Stomach (tissue), 8 donors: ENCODE measurements at regions not wholly inside any gene's neighbourhood (a gene's known extent, or its start where the extent isn't known, plus 50 kb on each side); places are given as distances from the start of the nearest gene placed in this dataset.
A peak's percentile ranks its signal among the peaks of the same experiment; 100 is the strongest.
"Not testable (repeated sequence)": the region's sequence is repeated elsewhere in the genome, so short reads cannot be mapped to it uniquely, and the experiment has no call there.

Source experiments
- DNase-seq, 2 donors: peaks; one replicate each; pipeline versions ENCODE4 v3.0.0 to v3.0.0-alpha.2; 2013 to 2019
- H3K27ac ChIP-seq, 5 donors: fragments of 200-600 bp in 4 of 5; sonication (generic) in 4 of 5; one replicate each; pipeline ENCODE4 v1.5.1; 2013 to 2019; ENCODE audit warnings: mild to moderate bottlenecking in 1 of 5, moderate library complexity in 1 of 5
- H3K27me3 ChIP-seq, 3 donors: fragments of 200-600 bp; sonication (generic); one replicate each; pipeline ENCODE4 v1.5.1; 2017 to 2019; ENCODE audit warnings: mixed run types in 1 of 3
- H3K36me3 ChIP-seq, 4 donors: fragments of 200-600 bp; sonication (generic); 1 replicate in 3 of 4; 2 replicates in 1 of 4; pipeline ENCODE4 v1.5.1; 2016 to 2019
- H3K4me1 ChIP-seq, 4 donors: fragments of 200-600 bp; sonication (generic); one replicate each; pipeline ENCODE4 v1.5.1; 2016 to 2019
- H3K4me3 ChIP-seq, 4 donors: fragments of 200-600 bp; sonication (generic) in 3 of 4; one replicate each; pipeline ENCODE4 v1.5.1; 2016 to 2019; ENCODE audit warnings: mild to moderate bottlenecking in 1 of 4
- H3K9me3 ChIP-seq, 4 donors: fragments of 200-600 bp; sonication (generic); one replicate each; pipeline ENCODE4 v1.5.1; 2016 to 2019
- EP300 ChIP-seq: sonication (generic); formaldehyde crosslinking; IDR thresholded peaks from one replicate; pipeline ENCODE4 v1.6.1; 2017; ENCODE audit warnings: antibody characterized with exemption
- POLR2A ChIP-seq, 4 donors: fragments of 450-650 bp; IDR thresholded peaks; one replicate each; pipeline ENCODE4 v1.6.1; 2016; ENCODE audit warnings: antibody characterized with exemption in 4 of 4, control low read depth in 2 of 4, mild to moderate bottlenecking in 1 of 4, moderate library complexity in 1 of 4
- POLR2AphosphoS5 ChIP-seq, 3 donors: sonication (generic); formaldehyde crosslinking; IDR thresholded peaks; one replicate each; pipeline ENCODE4 v1.6.1; 2016; ENCODE audit warnings: antibody characterized with exemption in 3 of 3
- WGBS, 5 donors: extraction: QIAGEN DNeasy Blood & Tissue Kit in 3 of 5; methylation state at CpG; one replicate each; pipeline versions ENCODE4 v1.1.5 to v1.1.7; 2013 to 2018; 5-methylcytosine and 5-hydroxymethylcytosine counted together
- intact Hi-C: fragments of 100-400 bp; cut with DNase I; formaldehyde crosslinking; loops from one replicate; pipeline ENCODE4 v1.15.1; 2023; ENCODE audit warnings: low total_unique reads
- TF ChIP-seq, protein P1 (sequence below), 7 experiments: fragments of 450-650 bp in 4 of 7; fragments of 200-600 bp in 3 of 7; sonication (generic) in 3 of 7; IDR thresholded peaks; one replicate each; pipeline ENCODE4 v1.5.1; 2016 to 2019; ENCODE audit warnings: antibody characterized with exemption in 7 of 7, control low read depth in 2 of 7, mild to moderate bottlenecking in 1 of 7
- donor health status: healthy with polysubstance abuse.
- donor health status: Bipolar disorder and iron deficiency.
- donor health status: healthy.

DNA sequence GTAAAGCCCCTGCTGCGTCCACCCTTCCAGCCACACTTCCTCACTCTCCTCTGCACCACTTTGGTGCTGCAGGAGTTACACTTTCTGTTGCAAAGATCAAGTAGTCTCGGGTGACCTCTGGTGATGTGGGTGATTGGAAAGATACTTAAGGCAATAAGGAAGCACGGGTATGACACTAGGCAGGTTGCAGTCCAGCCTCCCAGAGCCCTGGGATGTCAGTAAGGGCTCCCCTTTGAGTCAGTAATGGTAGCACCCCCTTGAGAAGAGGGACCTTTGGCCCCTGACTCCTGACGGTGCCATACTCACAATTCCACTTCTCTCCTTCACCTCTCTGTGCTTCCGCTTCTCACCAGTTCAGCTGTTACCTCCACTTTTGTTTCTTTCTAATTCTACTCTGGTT lies 84.1 kb upstream of the KIF2A start:
- H3K27ac ChIP-seq, H3K4me3 ChIP-seq, H3K36me3 ChIP-seq, H3K4me1 ChIP-seq, DNase-seq, H3K9me3 ChIP-seq, H3K27me3 ChIP-seq, intact Hi-C loops: not testable (repeated sequence)
- 59 to 65% (median 62%) methylated on average over 5 of the region's 5 CpGs for WGBS, 5 donors

DNA sequence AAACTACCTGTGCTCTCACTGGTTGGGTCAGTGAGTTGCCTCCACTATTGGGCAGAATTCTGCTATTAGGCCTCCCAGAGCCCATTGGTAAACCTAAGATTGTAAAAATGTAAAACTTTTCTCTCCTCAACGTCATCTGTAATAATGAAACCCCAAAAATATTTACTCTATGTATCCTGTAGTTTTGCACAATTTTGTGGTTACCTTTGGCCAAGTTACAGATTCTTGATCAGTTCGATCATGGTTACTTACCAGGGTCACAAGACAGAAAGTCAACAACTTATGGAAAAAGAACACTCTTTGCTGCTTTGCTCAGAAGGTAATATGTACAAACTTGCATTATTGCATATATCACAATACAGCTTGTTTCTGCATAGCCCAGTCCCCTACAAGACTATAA lies 83.7 kb upstream of the KIF2A start:
- intact Hi-C loops, H3K9me3 ChIP-seq, H3K27ac ChIP-seq, H3K4me3 ChIP-seq, H3K36me3 ChIP-seq, H3K4me1 ChIP-seq, DNase-seq, H3K27me3 ChIP-seq: not testable (repeated sequence)
- WGBS, 5 donors = 19 to 58% (median 29%) methylated on average over 2 of the region's 2 CpGs

DNA sequence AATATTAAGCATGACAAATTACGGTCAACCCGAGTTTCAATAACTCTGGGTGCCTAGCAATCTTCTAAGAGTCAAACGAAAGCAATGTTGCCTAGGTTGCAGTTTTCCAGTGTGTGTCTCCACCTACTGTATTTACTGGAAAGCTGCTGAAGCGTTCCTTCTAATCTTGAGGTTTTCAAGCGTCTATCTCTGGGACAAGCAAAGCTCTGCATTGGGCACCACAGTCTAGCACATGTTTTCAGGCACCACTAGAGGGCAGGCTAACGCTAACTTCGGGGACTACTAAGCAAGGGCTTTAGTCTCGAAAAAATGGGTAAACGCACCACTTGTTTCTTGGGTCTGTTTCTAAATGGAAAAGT lies 82.7 kb upstream of the KIF2A start:
- H3K9me3 ChIP-seq, H3K27ac ChIP-seq, intact Hi-C loops, H3K36me3 ChIP-seq, H3K27me3 ChIP-seq, H3K4me1 ChIP-seq: not testable (repeated sequence)
- 0 to 4% (median 2%) methylated on average over 4 to 9 of the region's 9 CpGs for WGBS, 5 donors
- peak overlapping the region in 1 of 4 donors; percentile 19 for H3K4me3 ChIP-seq
- TF ChIP-seq, protein P1, sequence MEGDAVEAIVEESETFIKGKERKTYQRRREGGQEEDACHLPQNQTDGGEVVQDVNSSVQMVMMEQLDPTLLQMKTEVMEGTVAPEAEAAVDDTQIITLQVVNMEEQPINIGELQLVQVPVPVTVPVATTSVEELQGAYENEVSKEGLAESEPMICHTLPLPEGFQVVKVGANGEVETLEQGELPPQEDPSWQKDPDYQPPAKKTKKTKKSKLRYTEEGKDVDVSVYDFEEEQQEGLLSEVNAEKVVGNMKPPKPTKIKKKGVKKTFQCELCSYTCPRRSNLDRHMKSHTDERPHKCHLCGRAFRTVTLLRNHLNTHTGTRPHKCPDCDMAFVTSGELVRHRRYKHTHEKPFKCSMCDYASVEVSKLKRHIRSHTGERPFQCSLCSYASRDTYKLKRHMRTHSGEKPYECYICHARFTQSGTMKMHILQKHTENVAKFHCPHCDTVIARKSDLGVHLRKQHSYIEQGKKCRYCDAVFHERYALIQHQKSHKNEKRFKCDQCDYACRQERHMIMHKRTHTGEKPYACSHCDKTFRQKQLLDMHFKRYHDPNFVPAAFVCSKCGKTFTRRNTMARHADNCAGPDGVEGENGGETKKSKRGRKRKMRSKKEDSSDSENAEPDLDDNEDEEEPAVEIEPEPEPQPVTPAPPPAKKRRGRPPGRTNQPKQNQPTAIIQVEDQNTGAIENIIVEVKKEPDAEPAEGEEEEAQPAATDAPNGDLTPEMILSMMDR (IDR thresholded peaks at IDR 0.05) = peak in 5 of 7 experiments; percentile 9 to 54 (median 42)
- peak in 1 of 2 donors; percentile 81 for DNase-seq

DNA sequence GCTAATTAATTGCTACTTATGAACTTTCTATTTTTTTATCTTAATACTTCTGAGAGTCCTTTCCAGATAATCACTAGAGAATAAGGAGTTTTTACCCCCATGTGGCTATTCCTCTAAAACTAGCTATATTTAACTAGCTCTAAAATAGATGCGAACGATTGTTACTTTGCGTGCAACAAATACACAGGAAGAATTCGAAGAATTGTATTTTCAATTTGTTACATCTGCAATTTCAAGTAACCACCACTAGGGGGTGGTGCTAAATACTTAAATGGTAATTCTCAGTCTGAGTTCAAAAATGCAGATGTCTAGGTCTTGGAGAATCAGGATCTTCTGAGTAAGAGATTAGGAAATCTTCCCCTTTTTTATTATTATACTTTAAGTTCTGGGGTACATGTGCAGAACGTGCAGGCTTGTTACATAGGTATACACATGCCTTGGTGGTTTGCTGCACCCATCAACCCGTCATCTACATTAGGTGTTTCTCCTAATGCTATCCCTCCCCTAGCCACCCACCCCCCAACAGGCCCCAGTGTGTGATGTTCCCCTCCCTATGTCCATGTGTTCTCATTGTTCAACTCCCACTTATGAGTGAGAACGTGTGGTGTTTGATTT lies 80.9 kb upstream of the KIF2A start:
- H3K36me3 ChIP-seq, H3K9me3 ChIP-seq, H3K4me1 ChIP-seq, DNase-seq, H3K27ac ChIP-seq, H3K27me3 ChIP-seq, H3K4me3 ChIP-seq, intact Hi-C loops: not testable (repeated sequence)
- TF ChIP-seq, protein P1 (IDR thresholded peaks at IDR 0.05) = peak in 2 of 7 experiments; percentile 49
- 71 to 81% (median 78%) methylated on average over 7 of the region's 7 CpGs for WGBS, 5 donors

DNA sequence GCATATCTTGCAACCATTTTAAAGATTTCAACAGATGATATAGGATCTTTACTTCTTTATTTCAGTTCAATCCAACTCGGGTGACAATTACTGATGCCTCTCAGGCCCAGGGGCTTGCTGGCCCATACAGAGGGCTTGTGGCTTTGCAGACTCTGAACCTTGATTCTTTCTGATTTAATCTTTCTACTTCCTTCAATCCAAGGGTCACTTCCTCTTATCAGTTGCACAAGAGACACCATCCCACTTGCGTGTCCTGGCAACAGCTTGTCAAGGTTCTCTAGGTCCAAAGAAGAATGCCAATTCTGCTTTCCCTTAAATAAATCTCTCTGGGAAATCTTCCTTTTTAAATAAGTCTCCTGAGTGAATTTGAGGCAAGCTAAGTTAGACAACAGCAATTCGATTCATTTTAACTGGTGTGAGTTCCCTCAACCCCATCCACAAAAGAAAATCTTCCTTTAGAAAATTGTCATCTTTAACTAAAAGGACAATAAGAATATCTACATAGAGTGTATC lies 75.1 kb upstream of the KIF2A start:
- H3K9me3 ChIP-seq, H3K4me1 ChIP-seq, H3K27me3 ChIP-seq, H3K4me3 ChIP-seq, DNase-seq, H3K27ac ChIP-seq, intact Hi-C loops, H3K36me3 ChIP-seq: not testable (repeated sequence)
- 59 to 79% (median 63%) methylated on average over 3 of the region's 3 CpGs for WGBS, 5 donors

DNA sequence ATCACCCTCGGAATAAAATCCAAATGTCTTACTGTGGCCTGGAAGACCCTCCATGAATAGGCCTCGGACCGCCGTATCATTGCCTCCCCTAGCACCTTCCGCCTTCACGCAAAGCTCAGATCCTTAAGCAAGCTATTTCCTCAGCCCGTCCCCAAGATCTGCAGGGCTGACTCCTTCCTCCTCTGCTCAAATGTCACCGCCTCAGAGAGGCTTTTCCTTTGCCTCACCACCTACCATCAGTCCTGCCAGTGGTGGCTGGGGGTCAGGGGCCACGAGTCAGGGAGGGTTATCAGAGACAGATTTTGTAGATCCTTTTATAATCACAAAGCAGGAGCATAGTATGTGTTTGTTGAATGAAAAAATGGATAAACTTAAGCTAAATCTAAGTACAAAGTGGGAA lies 74.4 kb upstream of the KIF2A start:
- intact Hi-C loops = no loop called here
- H3K4me3 ChIP-seq = no peak overlapping the region
- H3K4me1 ChIP-seq = no peaks in the 10 kb centered on the region
- 83 to 89% (median 85%) methylated on average over 9 of the region's 9 CpGs for WGBS, 5 donors
- H3K9me3 ChIP-seq = no peaks in the 10 kb centered on the region
- no peak overlapping the region for H3K27ac ChIP-seq
- H3K36me3 ChIP-seq = no peaks in the 10 kb centered on the region
- no peak for DNase-seq
- no peaks in the 10 kb centered on the region for H3K27me3 ChIP-seq
- TF ChIP-seq POLR2AphosphoS5 (IDR thresholded peaks at IDR 0.05) (no peak), POLR2A (IDR thresholded peaks at IDR 0.05) (no peak), EP300 (no peak)
- TF ChIP-seq, protein P1 (IDR thresholded peaks at IDR 0.05) = no peak

DNA sequence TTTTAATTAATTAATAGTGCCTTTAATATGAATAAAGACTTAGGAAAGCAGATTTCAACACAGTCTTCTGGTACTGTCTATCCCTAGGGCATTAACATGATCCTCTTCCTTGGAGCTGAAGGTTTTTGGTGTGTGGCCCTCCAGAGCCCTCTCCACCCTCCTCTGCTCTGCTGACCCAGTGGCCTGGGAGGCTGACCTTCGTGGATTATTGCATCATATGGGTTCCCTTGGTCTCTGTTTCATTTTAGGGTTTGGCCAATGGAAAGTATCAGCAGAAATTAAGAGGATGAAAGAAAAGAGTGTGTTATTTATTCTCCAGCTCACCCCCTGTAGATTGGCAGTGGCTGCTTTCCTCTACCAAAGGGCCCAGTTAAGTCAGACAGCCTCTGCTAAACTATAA lies 73.8 kb upstream of the KIF2A start:
- H3K27me3 ChIP-seq, DNase-seq, H3K36me3 ChIP-seq, H3K27ac ChIP-seq, intact Hi-C loops, H3K4me1 ChIP-seq, H3K4me3 ChIP-seq, H3K9me3 ChIP-seq: not testable (repeated sequence)
- WGBS, 5 donors = 57 to 86% (median 81%) methylated on average over 1 of the region's 1 CpG

DNA sequence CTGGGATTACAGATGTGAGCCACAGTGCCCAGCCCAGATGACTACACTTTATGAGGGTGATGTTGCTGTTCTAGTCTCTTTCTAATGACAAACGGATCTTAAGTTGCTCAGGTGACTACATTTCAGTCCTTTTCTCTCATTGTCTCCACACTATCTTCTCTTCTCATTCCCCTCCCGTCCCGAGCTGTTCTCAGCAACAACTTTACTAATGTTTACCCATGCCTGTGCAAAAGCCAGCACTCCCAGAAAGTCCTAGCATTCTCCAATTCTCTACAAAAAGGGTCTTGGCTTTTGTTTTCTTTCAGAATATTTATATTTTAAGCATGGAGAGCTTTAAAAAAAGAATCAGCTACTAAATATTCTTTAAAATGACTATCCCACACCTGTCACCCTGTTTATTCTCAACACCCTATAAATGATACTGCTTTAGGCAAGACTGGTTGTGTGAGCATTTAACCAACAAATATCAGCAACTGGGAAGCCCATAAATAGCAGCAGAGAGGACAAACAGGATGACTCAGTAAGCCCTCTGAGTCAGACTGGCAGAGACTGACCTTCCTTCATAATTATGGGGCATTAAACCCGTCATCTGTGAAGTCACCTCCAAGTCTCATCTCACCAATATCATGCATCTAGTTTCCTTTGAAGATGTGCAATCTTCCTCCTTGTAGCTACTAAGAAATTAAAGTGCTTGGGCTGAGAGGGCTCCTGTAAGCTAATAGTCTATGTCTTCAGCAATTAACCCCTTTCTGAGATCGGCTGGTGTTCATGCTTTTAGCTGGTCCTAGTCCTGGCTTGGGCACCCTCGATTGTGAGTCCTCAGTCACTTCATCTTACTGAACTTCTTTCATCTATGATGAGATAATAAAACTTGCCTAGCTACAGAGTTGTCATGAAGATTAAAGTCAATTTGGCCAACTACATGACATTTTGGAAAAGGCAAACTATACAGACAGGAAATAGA lies 72.6 kb upstream of the KIF2A start:
- H3K4me3 ChIP-seq, H3K9me3 ChIP-seq, DNase-seq, H3K36me3 ChIP-seq, intact Hi-C loops, H3K27me3 ChIP-seq, H3K27ac ChIP-seq, H3K4me1 ChIP-seq: not testable (repeated sequence)
- 55 to 69% (median 62%) methylated on average over 6 of the region's 6 CpGs for WGBS, 5 donors
